ENCODE measurements at regions not wholly inside any gene's neighbourhood (a gene's known extent, or its start where the extent isn't known, plus 50 kb on each side); places are given as distances from the start of the nearest gene placed in this dataset.

DNA sequence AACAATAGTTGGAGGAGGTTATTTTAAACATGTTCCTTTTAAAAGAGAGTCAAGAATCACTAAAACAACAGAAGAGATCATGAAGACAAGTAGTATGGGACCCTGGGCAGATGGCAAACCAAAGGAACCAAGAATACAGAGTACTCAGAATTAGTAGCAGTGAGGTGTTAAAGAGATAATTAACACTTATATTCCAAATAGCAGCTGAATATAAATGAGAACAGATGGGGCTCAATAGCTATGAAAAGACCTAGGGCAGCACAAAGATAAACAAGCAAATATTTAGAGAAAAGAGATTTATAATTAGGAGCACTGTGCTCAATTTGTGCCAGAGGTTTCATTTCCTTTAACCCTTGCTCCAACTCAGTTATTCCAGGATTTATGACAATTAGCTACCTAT lies 159.1 kb downstream of the FAM114A2 start:
- Histone ChIP-seq H3K4me1 (ENCODE audit: insufficient read depth) (no peaks in the 10 kb centered on the region), H3K4me2 (no peak overlapping the region), H3F3A (replicated peaks; ENCODE audit: low read depth) (no peaks in the 10 kb centered on the region), H3K79me2 (replicated peaks; ENCODE audit: insufficient read depth) (no peaks in the 10 kb centered on the region), H3K36me3 (ENCODE audit: insufficient read depth) (no peaks in the 10 kb centered on the region), H3K27ac (ENCODE audit: low read depth) (no peak overlapping the region), H3K4me3 (no peak overlapping the region), H4K20me1 (replicated peaks; ENCODE audit: insufficient read depth) (no peaks in the 10 kb centered on the region), H3K9me2 (ENCODE audit: insufficient read depth) (0 out of 2 replicates have a peak, but pooled peaks cover 12% of the 10 kb centered on the region), H3K27me3 (ENCODE audit: insufficient read depth) (no peaks in the 10 kb centered on the region), H2AFZ (no peak overlapping the region)
- Mint-ChIP-seq H3K36me3 (ENCODE audit: low read depth) (no peaks in the 10 kb centered on the region), H3K4me3 (no peak overlapping the region), H3K4me1 (peaks cover 6% of the 10 kb centered on the region; the same call in 2 of the 3 replicates), H3K27me3 (ENCODE audit: insufficient read depth, low read depth, poor library complexity) (no peaks in the 10 kb centered on the region), H3K9me3 (peaks cover 5% of the 10 kb centered on the region; the same call in 1 of the 3 replicates), H3K27ac (no peak overlapping the region)
- DNase-seq (ENCODE audit: low spot score) (no peak), ATAC-seq (no peak)
- TF ChIP-seq EZH2 (IDR thresholded peaks at IDR 0.05; ENCODE audit: low read depth, unreplicated experiment) (no peak), CREB1 (CRISPR knock-in tag; IDR thresholded peaks at IDR 0.05; ENCODE audit: low read depth) (no peak), STAT1 (IDR thresholded peaks at IDR 0.05; ENCODE audit: unreplicated experiment) (no peak), EZH2phosphoT487 (IDR thresholded peaks at IDR 0.05; ENCODE audit: unreplicated experiment) (no peak), JUNB (IDR thresholded peaks at IDR 0.05; ENCODE audit: unreplicated experiment) (no peak), ZNF331 (CRISPR knock-in tag; IDR thresholded peaks at IDR 0.05; ENCODE audit: low read depth) (no peak)

DNA sequence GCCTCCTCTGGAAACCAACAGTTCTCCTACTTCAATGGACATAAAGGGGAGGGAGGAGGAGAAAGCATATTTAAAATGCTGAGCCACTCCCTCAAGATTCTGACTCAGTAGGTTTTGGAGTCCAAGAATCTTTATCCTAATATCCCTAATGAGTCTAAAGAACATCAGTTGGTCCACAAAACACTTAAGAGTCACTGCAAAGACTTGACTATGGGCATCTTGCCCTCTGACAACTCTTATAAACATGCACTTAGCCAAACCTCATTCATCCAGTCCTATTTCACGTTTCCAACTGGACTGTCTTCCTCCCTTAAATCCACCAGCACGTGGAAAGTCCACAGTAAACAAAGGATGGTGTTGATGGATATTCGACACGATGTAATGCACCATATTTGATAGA lies 172.5 kb downstream of the FAM114A2 start:
- H3K27me3 Mint-ChIP-seq (ENCODE audit: insufficient read depth, low read depth, poor library complexity): peaks cover 4% of the 10 kb centered on the region
- no peak for DNase-seq (ENCODE audit: low spot score)
- H4K20me1 ChIP-seq (replicated peaks; ENCODE audit: insufficient read depth): no peaks in the 10 kb centered on the region

More for the DNA sequence above, 172.5 kb downstream of the FAM114A2 start:
- Histone ChIP-seq H2AFZ (no peak overlapping the region), H3K79me2 (replicated peaks; ENCODE audit: insufficient read depth) (no peaks in the 10 kb centered on the region), H3K9me2 (ENCODE audit: insufficient read depth) (peaks cover 17% of the 10 kb centered on the region), H3K27me3 (ENCODE audit: insufficient read depth) (no peaks in the 10 kb centered on the region), H3K4me2 (no peak overlapping the region), H3F3A (replicated peaks; ENCODE audit: low read depth) (no peaks in the 10 kb centered on the region), H3K4me1 (ENCODE audit: insufficient read depth) (no peaks in the 10 kb centered on the region; the same call in 1 of the 2 replicates), H3K36me3 (ENCODE audit: insufficient read depth) (no peaks in the 10 kb centered on the region; the same call in 1 of the 2 replicates), H3K27ac (ENCODE audit: low read depth) (no peak overlapping the region), H3K4me3 (no peak overlapping the region)
- H3K9me3 Mint-ChIP-seq: peaks cover 3% of the 10 kb centered on the region; the same call in 2 of the 3 replicates
- no peaks in the 10 kb centered on the region; the same call in 2 of the 3 replicates for H3K4me1 Mint-ChIP-seq
- TF ChIP-seq STAT1 (IDR thresholded peaks at IDR 0.05; ENCODE audit: unreplicated experiment): no peak
- TF ChIP-seq, protein P1, sequence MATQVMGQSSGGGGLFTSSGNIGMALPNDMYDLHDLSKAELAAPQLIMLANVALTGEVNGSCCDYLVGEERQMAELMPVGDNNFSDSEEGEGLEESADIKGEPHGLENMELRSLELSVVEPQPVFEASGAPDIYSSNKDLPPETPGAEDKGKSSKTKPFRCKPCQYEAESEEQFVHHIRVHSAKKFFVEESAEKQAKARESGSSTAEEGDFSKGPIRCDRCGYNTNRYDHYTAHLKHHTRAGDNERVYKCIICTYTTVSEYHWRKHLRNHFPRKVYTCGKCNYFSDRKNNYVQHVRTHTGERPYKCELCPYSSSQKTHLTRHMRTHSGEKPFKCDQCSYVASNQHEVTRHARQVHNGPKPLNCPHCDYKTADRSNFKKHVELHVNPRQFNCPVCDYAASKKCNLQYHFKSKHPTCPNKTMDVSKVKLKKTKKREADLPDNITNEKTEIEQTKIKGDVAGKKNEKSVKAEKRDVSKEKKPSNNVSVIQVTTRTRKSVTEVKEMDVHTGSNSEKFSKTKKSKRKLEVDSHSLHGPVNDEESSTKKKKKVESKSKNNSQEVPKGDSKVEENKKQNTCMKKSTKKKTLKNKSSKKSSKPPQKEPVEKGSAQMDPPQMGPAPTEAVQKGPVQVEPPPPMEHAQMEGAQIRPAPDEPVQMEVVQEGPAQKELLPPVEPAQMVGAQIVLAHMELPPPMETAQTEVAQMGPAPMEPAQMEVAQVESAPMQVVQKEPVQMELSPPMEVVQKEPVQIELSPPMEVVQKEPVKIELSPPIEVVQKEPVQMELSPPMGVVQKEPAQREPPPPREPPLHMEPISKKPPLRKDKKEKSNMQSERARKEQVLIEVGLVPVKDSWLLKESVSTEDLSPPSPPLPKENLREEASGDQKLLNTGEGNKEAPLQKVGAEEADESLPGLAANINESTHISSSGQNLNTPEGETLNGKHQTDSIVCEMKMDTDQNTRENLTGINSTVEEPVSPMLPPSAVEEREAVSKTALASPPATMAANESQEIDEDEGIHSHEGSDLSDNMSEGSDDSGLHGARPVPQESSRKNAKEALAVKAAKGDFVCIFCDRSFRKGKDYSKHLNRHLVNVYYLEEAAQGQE (IDR thresholded peaks at IDR 0.05; ENCODE audit: unreplicated experiment): no peak
- no peak overlapping the region for H3K4me3 Mint-ChIP-seq
- ATAC-seq: no peak
- H3K36me3 Mint-ChIP-seq (ENCODE audit: low read depth): no peaks in the 10 kb centered on the region
- H3K27ac Mint-ChIP-seq: no peak overlapping the region

All from GM23338 (cell line).